GM12878 (cell line): ENCODE measurements at regions not wholly inside any gene's neighbourhood (a gene's known extent, or its start where the extent isn't known, plus 50 kb on each side); places are given as distances from the start of the nearest gene placed in this dataset.

Experiments
- ATAC-seq: fragments of 200-7000 bp; cut with Tn5 transposase; 3 replicates; pipeline ENCODE4 v1.9.1; 2020; ENCODE audit warnings: mild to moderate bottlenecking, moderate library complexity
- BruUV-seq: library from RNA; stranded (reverse); fragments of 400-500 nt; replicated peaks from 2 replicates; lab custom pipeline; 2021; lab: Mats Ljungman, UMichigan
- CTCF ChIA-PET: fragments of 300-600 bp; sonication (Branson Sonifier 250); formaldehyde crosslinking; extraction: SDS; loops from one replicate; lab custom pipeline; 2021; ENCODE audit warnings: inconsistent platforms; lab: Yijun Ruan, JAX
- POLR2A ChIA-PET: fragments of 350-600 bp; formaldehyde crosslinking; extraction: SDS; loops from one replicate; lab custom pipeline; 2021; ENCODE audit warnings: inconsistent platforms; lab: Charles Lee
- RAD21 ChIA-PET: fragments of 300-600 bp; sonication (Branson Sonifier 250); formaldehyde crosslinking; loops from one replicate; lab custom pipeline; 2023; ENCODE audit warnings: antibody characterized with exemption; ENCODE audit not compliant: unreplicated experiment; lab: Charles Lee
- SMC1A ChIA-PET: fragments of 300-600 bp; sonication (Branson Sonifier 250); formaldehyde crosslinking; loops from one replicate; lab custom pipeline; 2023; ENCODE audit not compliant: unreplicated experiment, uncharacterized antibody; lab: Charles Lee
- DNase-seq: peaks from one replicate; pipeline ENCODE4 v3.0.0-alpha.2; 2011; ENCODE audit warnings: low read depth, low spot score
- FAIRE-seq: peaks from 3 replicates; lab custom pipeline; 2011; peaks lifted over from hg19 to GRCh38; lab: Jason Lieb, UNC
- H2AFZ ChIP-seq: 2 replicates; pipeline ENCODE4 v1.6.0; 2011; ENCODE audit warnings: low read depth, low read length, control low read depth; ENCODE audit not compliant: control insufficient read depth
- H3K27ac ChIP-seq: 2 replicates; pipeline ENCODE4 v1.5.1; 2011; ENCODE audit warnings: control low read depth; ENCODE audit not compliant: control insufficient read depth, insufficient read depth
- H3K27me3 ChIP-seq, 2 experiments: replicated peaks in 1 of 2; 2 replicates each; pipeline versions ENCODE4 v1.6.0 to v1.6.1; 2011; ENCODE audit warnings: low read length in 1 of 2; ENCODE audit not compliant: control insufficient read depth in 2 of 2, insufficient read depth in 2 of 2
- H3K36me3 ChIP-seq, 2 experiments: 2 replicates each; pipeline ENCODE4 v1.5.1; 2011; ENCODE audit warnings: low read length in 1 of 2; ENCODE audit not compliant: control insufficient read depth in 2 of 2, insufficient read depth in 2 of 2
- H3K4me1 ChIP-seq: 2 replicates; pipeline ENCODE4 v1.6.1; 2011; ENCODE audit warnings: mild to moderate bottlenecking, low read length, moderate library complexity, mixed read lengths; ENCODE audit not compliant: control insufficient read depth, insufficient read depth
- H3K4me2 ChIP-seq: 2 replicates; pipeline ENCODE4 v1.6.0; 2011; ENCODE audit warnings: control low read depth; ENCODE audit not compliant: control insufficient read depth, insufficient read depth
- H3K4me3 ChIP-seq: fragments of 200-600 bp; sonication (generic); 2 replicates; pipeline ENCODE4 v1.5.1; 2016
- H3K79me2 ChIP-seq: 2 replicates; pipeline ENCODE4 v1.6.0; 2011; ENCODE audit warnings: low read length; ENCODE audit not compliant: control insufficient read depth, insufficient read depth
- H3K9ac ChIP-seq: 2 replicates; pipeline ENCODE4 v1.8.0; 2011; ENCODE audit warnings: low read length, control low read depth, mixed read lengths; ENCODE audit not compliant: control insufficient read depth, insufficient read depth
- H3K9me3 ChIP-seq: replicated peaks from 3 replicates; pipeline ENCODE4 v1.5.1; 2011; ENCODE audit warnings: mild to moderate bottlenecking, low read length; ENCODE audit not compliant: control insufficient read depth, insufficient read depth
- H4K20me1 ChIP-seq: 2 replicates; pipeline ENCODE4 v1.6.0; 2011; ENCODE audit not compliant: control insufficient read depth, insufficient read depth
- BMI1 ChIP-seq: fragments of 450-650 bp; IDR thresholded peaks from 2 replicates; pipeline ENCODE4 v1.6.1; 2016; ENCODE audit warnings: mild to moderate bottlenecking, moderate library complexity, borderline replicate concordance
- MEF2B ChIP-seq: fragments of 450-650 bp; IDR thresholded peaks from 2 replicates; pipeline ENCODE4 v1.6.1; 2018; ENCODE audit warnings: mild to moderate bottlenecking, moderate library complexity; ENCODE audit not compliant: partially characterized antibody, poor library complexity, severe bottlenecking
- NR2F1 ChIP-seq: fragments of 450-650 bp; conservative IDR thresholded peaks from 2 replicates; pipeline ENCODE4 v1.6.1; 2017; ENCODE audit warnings: mild to moderate bottlenecking
- POLR2A ChIP-seq: IDR thresholded peaks from 2 replicates; pipeline ENCODE4 v1.6.1; 2011; ENCODE audit warnings: low read depth, mild to moderate bottlenecking, low read length
- SMAD1 ChIP-seq: fragments of 450-650 bp; IDR thresholded peaks from 2 replicates; pipeline ENCODE4 v1.6.1; 2018; ENCODE audit warnings: mild to moderate bottlenecking, low read depth; ENCODE audit not compliant: partially characterized antibody
- SREBF1 ChIP-seq: IDR thresholded peaks from 2 replicates; pipeline ENCODE4 v1.6.1; 2012; ENCODE audit warnings: mild to moderate bottlenecking, low read length
- WRNIP1 ChIP-seq: IDR thresholded peaks from 2 replicates; pipeline ENCODE4 v1.6.1; 2011; ENCODE audit warnings: low read depth, low read length, improper control_type of control experiment, borderline replicate concordance
- ZBED1 ChIP-seq: IDR thresholded peaks from 2 replicates; pipeline ENCODE4 v1.6.1; 2016; ENCODE audit warnings: borderline replicate concordance
- ZNF622 ChIP-seq: fragments of 450-650 bp; IDR thresholded peaks from 2 replicates; pipeline ENCODE4 v1.6.1; 2017; ENCODE audit warnings: mild to moderate bottlenecking, inconsistent platforms
- WGBS: methylation state at CpG from one replicate; pipeline ENCODE4 v1.1.6; 2016; ENCODE audit warnings: low lambda C conversion rate; ENCODE audit not compliant: insufficient replicate concordance, insufficient coverage; ENCODE audit errors: missing lambda C conversion rate; 5-methylcytosine and 5-hydroxymethylcytosine counted together
- in situ Hi-C: fragments of 300-500 bp; cut with MboI; formaldehyde crosslinking; loops from 9 replicates; pipeline ENCODE4 v1.14.3; 2018; ENCODE audit warnings: mixed read lengths
- intact Hi-C: fragments of 100-400 bp; cut with micrococcal nuclease; formaldehyde crosslinking; loops from one replicate; pipeline ENCODE4 v1.14.2; 2022; ENCODE audit not compliant: unreplicated experiment
- TF ChIP-seq, protein P1 (sequence below), 3 experiments: IDR thresholded peaks in 2 of 3; conservative IDR thresholded peaks in 1 of 3; 2 replicates each; pipeline ENCODE4 v1.5.1; 2011; ENCODE audit warnings: low read depth in 3 of 3, low read length in 3 of 3, mild to moderate bottlenecking in 3 of 3, control low read depth in 2 of 3, moderate library complexity in 2 of 3, inconsistent platforms in 1 of 3, mixed read lengths in 1 of 3; ENCODE audit not compliant: control insufficient read depth in 2 of 3, insufficient read depth in 1 of 3; ENCODE audit errors: extremely low read depth in 1 of 3
- TF ChIP-seq, protein P2 (sequence below): fragments of 450-650 bp; conservative IDR thresholded peaks from 2 replicates; pipeline ENCODE4 v1.6.1; 2017; ENCODE audit warnings: mild to moderate bottlenecking, moderate library complexity
- TF ChIP-seq, protein P3 (sequence below): fragments of 450-650 bp; IDR thresholded peaks from 2 replicates; pipeline ENCODE4 v1.6.1; 2017; ENCODE audit warnings: mild to moderate bottlenecking, moderate library complexity
- TF ChIP-seq, protein P4 (sequence below): IDR thresholded peaks from 2 replicates; pipeline ENCODE4 v1.6.1; 2011; ENCODE audit warnings: borderline replicate concordance, low read depth, mild to moderate bottlenecking, moderate library complexity, mixed read lengths, low read length; ENCODE audit not compliant: insufficient read depth; ENCODE audit errors: extremely low read length

DNA sequence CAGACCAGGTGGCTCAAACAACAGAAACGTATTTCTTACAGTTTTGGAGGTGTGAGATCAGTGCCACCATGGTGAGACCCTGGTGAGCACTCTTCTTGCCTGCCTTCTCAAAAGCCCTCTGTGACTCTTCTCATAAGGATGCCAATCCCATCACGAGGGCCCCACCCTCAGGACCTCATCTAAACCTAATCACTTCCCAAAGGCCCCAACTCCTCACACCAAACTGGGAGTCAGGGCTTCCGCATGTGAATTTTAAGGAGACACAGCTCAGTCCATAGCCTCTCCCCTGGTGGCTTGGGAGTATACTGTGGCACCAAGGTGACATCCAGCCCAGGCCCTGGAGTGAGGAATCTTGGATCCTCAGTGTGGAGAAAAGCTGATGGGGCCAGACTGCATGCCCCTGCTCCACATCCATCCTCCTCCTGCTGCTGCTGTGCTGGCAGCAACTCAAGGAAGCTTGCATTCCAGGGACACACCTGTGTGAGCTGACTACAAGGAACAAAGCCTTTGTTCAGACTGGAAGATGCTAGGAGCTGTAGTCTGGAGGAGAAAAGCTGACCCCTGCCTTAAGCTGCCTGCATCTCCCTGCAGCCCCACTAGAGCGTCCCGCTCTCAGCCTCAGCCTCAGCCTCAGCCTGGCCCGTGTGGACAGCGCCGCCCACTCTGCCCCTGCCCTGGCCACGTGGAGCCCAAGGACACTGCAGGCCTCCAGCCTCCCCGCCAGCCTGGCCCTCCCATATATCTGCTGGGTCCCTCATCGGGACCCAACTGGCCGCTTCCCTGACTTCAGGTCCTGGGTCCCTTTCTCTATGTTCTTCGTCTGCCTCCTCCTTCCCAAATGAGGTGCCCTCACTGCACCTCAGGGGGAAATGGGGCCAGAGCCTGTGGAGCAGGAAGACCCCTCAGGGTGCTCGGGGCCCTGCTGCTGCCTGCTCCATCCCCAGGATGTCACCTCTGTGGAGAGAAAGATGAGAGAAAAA lies 87.8 kb upstream of the RAB6C start:
- ATAC-seq (no peak), DNase-seq (no peak), FAIRE-seq (no peak)
- Histone ChIP-seq H2AFZ (no peak overlapping the region), H3K27me3 (no peaks in the 10 kb centered on the region), H3K9me3 (no peaks in the 10 kb centered on the region), H3K9ac (no peak overlapping the region), H4K20me1 (no peaks in the 10 kb centered on the region), H3K36me3 (no peaks in the 10 kb centered on the region), H3K27ac (no peak overlapping the region), H3K4me2 (no peak overlapping the region), H3K4me3 (no peak overlapping the region), H3K4me1 (no peaks in the 10 kb centered on the region), H3K79me2 (no peaks in the 10 kb centered on the region)
- TF ChIP-seq, protein P1, sequence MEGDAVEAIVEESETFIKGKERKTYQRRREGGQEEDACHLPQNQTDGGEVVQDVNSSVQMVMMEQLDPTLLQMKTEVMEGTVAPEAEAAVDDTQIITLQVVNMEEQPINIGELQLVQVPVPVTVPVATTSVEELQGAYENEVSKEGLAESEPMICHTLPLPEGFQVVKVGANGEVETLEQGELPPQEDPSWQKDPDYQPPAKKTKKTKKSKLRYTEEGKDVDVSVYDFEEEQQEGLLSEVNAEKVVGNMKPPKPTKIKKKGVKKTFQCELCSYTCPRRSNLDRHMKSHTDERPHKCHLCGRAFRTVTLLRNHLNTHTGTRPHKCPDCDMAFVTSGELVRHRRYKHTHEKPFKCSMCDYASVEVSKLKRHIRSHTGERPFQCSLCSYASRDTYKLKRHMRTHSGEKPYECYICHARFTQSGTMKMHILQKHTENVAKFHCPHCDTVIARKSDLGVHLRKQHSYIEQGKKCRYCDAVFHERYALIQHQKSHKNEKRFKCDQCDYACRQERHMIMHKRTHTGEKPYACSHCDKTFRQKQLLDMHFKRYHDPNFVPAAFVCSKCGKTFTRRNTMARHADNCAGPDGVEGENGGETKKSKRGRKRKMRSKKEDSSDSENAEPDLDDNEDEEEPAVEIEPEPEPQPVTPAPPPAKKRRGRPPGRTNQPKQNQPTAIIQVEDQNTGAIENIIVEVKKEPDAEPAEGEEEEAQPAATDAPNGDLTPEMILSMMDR (IDR thresholded peaks at IDR 0.05 in 2 of 3, conservative IDR thresholded peaks at IDR 0.05 in 1 of 3; ENCODE audit: control insufficient read depth in 2 of 3, extremely low read depth in 1 of 3, insufficient read depth in 1 of 3, low read depth in 3 of 3, low read length in 3 of 3) = no peak
- TF ChIP-seq, protein P2, sequence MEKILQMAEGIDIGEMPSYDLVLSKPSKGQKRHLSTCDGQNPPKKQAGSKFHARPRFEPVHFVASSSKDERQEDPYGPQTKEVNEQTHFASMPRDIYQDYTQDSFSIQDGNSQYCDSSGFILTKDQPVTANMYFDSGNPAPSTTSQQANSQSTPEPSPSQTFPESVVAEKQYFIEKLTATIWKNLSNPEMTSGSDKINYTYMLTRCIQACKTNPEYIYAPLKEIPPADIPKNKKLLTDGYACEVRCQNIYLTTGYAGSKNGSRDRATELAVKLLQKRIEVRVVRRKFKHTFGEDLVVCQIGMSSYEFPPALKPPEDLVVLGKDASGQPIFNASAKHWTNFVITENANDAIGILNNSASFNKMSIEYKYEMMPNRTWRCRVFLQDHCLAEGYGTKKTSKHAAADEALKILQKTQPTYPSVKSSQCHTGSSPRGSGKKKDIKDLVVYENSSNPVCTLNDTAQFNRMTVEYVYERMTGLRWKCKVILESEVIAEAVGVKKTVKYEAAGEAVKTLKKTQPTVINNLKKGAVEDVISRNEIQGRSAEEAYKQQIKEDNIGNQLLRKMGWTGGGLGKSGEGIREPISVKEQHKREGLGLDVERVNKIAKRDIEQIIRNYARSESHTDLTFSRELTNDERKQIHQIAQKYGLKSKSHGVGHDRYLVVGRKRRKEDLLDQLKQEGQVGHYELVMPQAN = no peak
- TF ChIP-seq, protein P3, sequence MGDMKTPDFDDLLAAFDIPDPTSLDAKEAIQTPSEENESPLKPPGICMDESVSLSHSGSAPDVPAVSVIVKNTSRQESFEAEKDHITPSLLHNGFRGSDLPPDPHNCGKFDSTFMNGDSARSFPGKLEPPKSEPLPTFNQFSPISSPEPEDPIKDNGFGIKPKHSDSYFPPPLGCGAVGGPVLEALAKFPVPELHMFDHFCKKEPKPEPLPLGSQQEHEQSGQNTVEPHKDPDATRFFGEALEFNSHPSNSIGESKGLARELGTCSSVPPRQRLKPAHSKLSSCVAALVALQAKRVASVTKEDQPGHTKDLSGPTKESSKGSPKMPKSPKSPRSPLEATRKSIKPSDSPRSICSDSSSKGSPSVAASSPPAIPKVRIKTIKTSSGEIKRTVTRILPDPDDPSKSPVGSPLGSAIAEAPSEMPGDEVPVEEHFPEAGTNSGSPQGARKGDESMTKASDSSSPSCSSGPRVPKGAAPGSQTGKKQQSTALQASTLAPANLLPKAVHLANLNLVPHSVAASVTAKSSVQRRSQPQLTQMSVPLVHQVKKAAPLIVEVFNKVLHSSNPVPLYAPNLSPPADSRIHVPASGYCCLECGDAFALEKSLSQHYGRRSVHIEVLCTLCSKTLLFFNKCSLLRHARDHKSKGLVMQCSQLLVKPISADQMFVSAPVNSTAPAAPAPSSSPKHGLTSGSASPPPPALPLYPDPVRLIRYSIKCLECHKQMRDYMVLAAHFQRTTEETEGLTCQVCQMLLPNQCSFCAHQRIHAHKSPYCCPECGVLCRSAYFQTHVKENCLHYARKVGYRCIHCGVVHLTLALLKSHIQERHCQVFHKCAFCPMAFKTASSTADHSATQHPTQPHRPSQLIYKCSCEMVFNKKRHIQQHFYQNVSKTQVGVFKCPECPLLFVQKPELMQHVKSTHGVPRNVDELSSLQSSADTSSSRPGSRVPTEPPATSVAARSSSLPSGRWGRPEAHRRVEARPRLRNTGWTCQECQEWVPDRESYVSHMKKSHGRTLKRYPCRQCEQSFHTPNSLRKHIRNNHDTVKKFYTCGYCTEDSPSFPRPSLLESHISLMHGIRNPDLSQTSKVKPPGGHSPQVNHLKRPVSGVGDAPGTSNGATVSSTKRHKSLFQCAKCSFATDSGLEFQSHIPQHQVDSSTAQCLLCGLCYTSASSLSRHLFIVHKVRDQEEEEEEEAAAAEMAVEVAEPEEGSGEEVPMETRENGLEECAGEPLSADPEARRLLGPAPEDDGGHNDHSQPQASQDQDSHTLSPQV = no peak
- TF ChIP-seq, protein P4, sequence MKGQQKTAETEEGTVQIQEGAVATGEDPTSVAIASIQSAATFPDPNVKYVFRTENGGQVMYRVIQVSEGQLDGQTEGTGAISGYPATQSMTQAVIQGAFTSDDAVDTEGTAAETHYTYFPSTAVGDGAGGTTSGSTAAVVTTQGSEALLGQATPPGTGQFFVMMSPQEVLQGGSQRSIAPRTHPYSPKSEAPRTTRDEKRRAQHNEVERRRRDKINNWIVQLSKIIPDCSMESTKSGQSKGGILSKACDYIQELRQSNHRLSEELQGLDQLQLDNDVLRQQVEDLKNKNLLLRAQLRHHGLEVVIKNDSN = no peak
- TF ChIP-seq NR2F1 (no peak), MEF2B (no peak), SMAD1 (no peak), ZBED1 (no peak), BMI1 (no peak), WRNIP1 (no peak), POLR2A (no peak), SREBF1 (no peak), ZNF622 (no peak)
- ChIA-PET RAD21 (no interaction called here), POLR2A (no interaction called here), CTCF (no interaction called here), SMC1A (interaction anchor here (1.4 kb wide), 1 partner anchor 15 kb away, joined by 3 read pairs; no protein-coding TSS in a partner anchor)
- in situ Hi-C loops = no loop called here
- BruUV-seq = no TSS peak
- 35% methylated on average over 14 of the region's 14 CpGs for whole genome bisulfite sequencing
- intact Hi-C loops = no loop called here
